Pons (tissue), 1 donor: ENCODE measurements at regions not wholly inside any gene's neighbourhood (a gene's known extent, or its start where the extent isn't known, plus 50 kb on each side); places are given as distances from the start of the nearest gene placed in this dataset.

ENCODE experiments used
- DNase-seq: peaks from one replicate; pipeline ENCODE4 v3.0.0-alpha.2; 2016; ENCODE audit warnings: low spot score

DNA sequence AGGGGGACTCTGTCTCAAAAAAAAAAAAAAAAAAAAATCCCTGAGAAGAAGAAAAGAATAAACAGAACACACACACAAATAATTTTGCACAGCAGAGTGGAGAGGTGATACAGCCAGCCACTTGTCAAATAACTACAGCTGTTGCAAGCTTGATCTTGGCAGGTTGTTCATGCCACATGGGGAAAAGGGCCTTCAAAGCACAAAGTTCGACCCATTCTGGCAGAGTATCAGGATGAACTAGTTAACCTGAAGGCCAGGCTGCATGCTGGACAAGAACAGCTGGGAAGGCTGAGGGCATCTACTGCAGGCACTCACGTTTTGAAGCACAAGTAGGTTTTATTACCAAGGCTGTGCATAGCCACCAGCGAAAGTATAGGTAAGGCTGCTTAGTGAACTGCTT lies 104.1 kb downstream of the KCTD15 start:
- DNase-seq, result no peak

DNA sequence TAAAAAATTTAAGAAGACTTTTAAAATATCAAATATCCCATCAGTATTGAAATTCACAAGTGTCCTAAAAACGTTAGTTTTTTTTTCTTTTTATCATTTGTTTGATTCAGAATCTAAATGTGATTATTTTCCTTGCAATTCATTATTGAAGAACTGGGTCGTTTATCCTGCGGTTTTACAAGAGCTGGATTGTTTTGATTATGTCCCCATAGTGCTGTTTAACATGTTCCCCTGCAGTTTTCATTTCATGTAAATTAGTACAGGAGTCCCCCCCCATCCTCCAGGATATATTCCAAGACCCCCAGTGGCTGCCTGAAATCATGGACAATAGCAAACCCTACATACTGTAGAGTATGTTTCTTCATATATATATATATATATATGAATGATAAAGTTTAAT lies 105.7 kb downstream of the KCTD15 start:
- DNase-seq, result no peak

DNA sequence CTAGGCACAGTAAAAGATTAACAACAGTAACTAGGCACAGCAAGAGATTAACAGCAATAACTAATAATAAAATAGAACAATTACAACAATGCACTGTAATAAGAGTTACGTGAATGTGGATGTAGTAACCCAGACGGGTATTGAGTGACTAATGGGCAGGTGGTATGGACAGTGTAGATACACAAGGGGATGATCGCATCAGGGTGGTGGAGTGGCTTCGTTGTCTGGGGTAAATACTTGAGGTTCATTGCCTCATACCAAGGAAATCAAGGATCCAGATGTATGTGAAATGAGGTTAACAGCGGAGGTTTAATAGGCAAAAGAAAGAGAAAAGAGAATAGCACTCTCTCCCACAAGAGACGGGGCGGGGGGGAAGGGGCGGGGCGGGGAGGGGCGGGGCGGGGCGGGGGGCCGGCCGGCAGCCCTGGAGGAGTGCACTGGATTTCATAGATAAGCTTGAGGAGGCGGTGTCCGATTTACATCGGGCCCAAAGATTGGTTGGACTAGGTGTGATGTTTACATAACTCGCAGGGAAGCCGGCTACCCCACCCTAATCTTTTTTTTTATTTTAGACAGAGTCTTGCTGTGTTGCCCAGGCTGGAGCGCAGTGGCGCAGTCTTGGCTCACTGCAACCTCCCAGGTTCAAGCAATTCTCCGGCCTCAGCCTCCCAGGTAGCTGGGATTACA lies 106.3 kb downstream of the KCTD15 start:
- DNase-seq, result no peak

DNA sequence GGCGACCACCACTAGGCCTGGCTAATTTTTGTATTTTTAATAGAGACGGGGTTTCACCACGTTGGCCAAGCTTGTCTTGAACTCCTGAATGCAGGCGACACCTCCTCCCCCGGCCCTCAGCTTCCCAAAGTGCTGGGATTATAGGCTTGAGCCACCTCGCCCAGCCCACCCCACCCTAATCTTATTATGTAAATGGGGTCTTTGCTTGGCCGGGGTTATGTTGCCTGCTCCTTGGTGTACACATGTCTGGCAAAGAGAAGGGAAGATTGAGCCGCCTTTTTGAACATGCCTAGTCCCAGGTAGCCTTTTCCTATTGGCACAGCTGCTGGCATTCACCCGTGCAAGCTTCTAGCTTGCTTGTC lies 106.8 kb downstream of the KCTD15 start:
- DNase-seq, result no peak

DNA sequence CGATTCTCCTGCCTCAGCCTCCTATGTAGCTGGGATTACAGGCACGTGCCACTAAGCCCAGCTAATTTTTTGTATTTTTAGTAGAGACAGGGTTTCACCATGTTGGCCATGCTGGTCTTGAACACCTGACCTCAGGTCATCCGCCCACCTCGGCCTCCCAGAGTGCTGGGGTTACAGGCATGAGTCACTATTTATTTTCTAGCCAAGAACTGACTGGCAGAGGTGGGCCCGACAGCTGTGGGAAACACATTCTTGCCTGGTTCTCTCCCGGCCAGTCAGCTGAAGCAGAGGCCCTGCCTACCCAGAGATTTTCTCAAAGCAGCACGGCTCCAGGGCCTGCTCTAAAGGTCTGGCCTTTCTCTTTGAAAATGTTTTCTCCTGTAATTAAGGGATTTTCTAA lies 108.0 kb downstream of the KCTD15 start:
- no peak for DNase-seq

DNA sequence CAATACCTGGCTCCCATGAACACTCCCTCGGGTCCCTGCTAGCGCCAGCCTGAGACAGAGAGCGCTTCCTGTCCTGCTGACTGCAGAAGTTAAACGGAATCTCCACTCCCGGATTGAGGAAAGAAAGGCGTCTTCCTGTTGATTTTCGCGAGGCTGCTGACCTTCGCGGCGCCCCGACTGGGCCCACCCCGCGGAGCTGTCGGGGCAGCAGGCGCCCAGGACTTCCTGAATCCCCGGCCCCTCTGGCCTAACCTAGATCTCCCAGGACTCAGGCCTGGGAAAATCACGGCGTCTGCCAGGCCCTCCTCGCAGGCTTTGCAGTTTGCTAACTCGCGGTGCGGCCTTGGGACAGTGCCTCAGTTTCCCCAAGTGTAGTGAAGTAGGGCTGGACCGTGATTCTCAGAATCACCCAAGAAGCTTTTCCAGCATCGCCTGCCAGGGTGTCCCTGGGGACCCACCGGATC lies 108.8 kb downstream of the KCTD15 start:
- no peak for DNase-seq

DNA sequence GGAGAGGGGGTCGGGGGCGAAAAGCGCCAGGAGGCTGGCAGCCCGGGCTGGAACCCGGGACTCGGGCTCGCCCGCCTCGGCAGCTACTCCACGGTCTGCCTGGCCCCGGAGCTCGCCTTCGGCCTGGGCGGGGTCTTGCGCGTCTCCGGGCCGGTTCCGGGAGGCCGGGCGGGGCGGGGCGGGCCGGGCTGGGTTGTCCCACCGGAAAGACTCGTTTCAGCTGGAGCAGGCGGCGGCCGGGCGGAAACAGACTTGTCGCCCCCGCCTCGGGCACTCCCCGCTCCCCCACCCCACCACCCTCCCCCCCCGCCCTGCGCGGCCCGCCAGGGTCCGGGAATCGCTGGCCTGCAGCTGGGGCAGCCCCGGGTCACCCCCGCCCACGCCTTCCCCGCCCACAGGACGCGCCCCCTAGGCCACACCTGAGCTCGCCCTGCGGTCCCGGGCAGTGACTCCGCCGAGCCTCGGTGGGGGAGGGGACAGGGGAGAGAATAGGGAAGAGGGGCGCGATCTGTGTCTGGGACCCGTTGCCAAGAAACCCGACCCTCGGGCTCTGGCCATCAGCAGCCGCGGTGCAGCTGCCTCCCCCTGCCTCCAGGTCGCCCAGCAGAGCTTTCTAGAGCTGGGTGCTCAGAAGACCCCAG lies 109.4 kb downstream of the KCTD15 start:
- no peak for DNase-seq

DNA sequence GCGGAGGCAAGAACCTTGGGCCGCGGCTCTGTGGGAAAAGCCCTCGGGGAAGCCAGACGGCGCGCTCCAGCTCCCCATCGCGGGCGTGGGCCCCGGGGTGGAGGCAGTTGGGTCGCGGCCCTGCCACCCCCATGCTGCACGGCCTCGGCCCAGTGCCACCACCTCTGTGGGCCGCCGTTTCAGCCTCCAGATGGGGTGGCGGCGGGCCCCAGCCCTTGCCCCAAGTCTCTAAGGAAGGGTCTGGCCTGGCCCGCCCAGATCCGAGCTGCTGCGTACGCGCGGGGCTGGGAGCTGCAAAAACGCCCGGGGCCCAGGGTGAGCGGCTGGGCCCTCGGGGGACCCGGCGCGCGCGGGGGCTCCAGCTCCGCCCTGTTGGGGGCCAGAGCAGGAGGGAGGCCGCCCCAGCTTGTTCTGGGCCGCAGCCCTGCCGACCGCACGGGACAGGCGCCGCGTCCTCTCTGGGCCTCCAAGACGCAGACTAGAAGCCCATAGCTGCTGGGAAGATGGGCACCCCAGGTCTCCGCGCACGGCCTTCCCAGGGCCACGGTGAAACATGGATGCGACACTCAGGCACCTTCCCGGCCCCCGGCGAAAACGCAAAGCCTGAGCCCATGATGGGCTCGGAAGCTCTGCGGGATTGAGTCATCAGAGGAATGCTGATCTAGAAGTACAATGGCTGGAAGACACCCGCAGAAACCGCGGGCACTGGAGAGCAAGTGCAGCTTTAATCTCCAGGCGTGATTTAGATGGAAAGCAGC lies 110.1 kb downstream of the KCTD15 start:
- no peak for DNase-seq

DNA sequence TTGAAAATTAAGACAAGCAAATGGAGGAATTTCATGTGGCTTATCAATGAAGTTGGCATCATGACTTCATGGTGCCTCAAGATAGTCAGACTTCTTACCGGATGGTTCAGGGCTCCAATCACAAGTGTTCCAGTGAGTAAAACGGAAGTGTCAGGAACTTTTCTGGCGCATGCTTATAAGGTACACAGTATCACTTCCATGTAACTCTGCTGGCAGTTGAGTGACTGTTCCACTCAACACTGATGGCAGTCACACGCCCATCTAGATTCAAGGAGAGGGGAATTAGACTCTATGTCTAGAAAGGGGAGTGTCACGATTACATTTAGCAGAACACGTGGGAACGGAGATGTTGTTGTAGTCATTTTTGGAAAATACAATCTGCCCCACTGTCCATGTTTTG lies 114.3 kb downstream of the KCTD15 start:
- no peak for DNase-seq

DNA sequence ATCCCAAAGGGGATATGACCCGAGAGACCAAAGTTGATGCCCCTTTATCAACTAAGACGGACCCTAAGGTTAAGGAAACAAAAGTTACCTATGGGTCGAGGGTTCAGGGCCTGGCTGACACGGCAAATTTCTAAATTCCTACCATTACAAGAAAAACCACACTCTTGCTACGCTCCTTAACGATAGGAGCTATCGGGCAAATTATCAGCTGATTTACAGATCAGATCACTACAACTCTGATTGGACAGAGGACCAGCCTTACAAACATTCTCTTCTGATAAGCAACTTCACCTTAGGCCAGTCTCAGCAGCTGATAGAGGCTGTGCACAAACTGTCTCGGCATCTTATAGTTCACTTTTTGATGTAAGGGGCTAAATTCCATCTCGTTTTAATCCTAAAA lies 117.9 kb downstream of the KCTD15 start:
- DNase-seq, result no peak

DNA sequence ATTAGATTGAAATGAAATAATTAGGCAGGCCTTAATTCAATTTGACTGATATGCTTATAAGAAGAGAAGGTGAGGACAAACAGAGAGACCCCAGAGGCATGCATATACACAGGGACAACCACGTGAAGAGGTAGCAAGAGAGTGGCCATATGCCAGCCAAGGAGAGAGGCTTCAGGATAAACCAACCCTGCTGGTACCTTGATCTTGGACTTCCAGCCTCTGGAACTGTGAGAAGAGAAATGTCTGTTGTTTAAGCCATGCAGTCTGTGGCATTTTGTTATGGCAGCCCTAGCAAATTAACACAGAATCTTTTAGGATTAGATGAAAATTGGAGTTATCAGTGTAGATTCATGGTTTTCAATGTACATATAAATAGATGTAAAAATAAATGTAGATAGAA lies 120.1 kb downstream of the KCTD15 start:
- DNase-seq, result no peak

DNA sequence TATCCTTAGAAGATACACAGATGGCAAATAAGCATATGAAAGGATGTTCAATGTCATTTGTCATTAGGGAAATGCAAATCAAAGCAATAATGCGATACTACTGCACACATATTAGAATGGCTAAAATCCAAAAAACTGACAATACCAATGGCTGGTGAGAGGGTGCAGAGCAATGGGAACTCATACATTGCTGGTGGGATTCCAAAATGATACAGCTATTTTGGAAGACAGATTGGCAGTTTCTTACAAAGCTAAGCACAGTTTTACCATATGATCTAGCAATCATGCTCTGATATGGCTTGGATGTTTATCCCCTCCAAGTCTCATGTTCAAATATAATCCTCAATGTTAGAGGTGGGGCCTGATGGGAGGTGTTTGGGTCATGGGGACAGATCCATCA lies 122.6 kb downstream of the KCTD15 start:
- no peak for DNase-seq

DNA sequence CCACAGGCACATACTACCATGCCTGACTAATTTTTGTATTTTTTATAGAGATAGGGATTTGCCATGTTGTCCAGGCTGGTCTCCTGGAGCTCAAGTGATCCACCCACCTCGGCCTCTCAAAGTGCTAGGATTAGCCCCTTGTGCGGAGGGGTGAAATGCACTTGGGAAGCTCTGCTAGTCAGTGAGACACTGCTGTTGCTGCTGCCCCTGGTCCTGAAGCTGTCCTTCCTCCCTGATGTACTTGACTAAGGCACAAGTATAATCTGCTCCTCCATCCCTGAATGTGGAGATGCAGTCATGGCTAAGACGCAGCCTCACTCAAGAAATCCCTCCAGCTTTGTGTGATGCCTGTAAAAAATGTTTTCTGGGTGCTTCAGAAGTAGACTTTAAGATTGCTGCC lies 124.5 kb downstream of the KCTD15 start:
- no peak for DNase-seq

DNA sequence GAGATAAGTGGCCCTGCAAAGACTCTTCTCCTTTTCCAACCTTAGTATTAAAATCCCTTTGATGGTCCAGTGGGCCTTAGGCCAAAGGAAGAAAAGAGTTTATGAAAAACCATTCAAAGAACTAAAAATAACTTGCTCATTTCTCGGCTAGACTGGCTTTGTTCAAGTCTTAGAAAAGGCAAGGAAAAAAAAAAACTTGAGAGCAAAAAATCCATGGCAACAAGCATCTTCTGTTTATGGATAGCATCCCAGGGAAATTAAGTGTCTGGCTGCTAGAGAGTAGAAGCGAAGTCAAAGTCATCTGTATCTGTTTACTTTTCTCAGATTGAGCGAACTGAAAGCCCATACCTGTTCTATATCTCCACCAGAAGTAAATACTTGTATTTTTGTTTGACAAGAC lies 129.6 kb downstream of the KCTD15 start:
- DNase-seq, result no peak

DNA sequence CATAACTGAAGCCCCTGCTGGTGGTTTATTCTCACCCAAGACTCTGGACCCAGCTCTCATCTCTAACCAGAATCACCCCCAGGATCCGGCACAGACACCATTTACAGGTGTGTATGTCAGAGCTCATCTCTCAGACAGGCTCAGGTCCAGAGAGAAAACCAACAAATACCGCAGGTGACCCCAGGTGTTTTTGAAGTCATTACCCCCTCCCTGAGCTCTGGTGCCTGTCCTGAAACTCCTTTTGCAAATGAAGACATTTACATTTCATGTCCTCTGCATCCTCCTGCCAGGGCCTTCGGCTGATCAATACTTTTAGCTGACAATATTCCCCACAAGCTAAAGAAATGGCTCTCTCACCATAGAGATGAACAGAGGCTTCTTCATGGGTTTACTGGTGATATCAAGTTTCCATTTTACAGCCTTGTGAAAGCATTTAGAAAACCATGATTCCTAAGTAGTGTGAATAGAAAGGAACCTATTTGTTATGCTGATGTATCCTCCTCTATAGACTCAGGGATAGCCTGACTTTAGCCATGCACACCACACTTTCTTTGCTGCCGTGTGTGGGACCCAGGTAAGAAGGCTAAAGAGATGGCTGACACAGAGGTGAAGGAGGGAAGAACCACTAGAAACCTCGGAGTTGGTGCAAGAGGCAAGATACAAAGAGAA lies 131.3 kb downstream of the KCTD15 start:
- DNase-seq, result no peak

DNA sequence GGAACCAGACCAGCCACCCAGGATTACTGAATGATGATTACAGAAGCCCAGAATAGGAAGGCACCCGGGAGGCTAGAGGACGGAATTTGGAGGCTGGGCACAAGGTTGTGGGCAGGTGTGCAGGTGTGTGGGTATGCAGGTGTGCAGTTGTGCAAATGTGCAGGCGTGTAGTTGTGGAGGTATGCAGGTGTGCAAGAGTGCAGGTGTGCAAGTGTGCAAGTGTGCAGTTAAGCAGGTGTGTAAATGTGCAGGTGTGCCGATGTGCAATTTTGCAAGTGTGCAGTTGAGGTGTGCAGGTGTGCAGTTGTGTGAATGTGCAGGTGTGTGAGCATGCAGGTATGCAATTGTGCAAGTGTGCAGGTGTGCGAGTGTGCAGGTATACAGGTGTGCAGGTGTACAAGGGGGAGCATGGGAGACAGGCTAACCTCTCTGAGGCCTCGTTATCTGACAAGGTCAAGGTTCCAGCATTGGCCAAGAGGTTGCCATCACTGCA lies 131.8 kb downstream of the KCTD15 start:
- no peak for DNase-seq

DNA sequence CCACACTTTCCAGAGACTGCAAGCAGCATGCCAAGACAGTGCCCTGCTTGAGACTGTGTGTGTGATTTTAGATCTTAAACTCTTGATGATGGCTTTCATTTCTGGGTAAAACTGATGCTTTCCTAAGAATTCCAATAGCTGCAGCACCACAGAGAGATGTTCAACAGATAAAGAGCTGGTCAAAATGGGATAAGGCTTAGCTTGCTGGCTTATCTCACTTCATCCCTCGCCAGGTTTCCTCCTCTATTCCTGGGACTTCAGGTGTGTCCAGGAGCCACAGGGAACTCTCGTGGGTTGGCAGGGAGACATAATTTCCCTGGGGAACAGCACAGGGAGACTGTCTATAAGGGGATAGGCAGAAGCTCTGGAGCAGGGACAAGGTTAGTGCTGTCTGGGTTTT lies 137.3 kb downstream of the KCTD15 start:
- DNase-seq, result no peak

DNA sequence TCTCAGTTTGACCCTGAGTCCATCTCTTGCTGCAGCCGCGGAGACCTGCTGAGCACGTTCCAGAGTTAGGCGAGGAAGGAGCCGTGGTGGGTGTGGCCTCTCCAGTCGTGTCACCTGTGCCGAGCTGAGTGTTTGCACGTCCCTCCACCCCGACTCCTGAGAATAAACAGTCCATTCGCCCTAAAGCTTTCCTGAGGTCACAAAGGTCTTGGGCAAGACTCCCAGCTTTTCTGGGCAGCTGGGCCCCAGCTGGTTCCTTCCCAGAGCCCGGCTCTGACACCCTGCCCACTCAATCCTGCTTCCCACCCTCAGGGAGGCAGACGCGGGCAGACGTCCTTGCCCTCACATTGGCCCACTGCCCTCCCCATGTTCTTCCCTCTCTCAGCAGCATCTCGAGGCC lies 142.2 kb downstream of the KCTD15 start:
- DNase-seq, result no peak

DNA sequence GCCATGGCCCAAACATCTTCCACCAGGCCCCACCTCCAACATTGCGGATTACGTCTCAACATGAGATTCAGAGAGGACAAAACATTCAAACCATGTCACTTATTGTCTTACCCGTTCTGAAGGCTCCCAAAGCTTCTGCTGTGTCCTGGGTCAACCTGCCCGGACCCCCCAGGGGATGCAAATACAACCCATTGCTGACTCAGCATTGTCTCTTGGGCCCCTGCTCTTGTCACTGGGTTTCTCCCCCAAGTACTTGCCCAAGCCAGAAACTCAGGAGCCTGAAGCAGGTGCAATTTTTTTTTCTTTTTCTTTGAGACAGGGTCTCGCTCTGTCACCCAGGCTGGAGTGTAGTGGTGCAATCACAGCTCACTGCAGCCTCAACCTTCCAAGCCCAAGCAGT lies 144.5 kb downstream of the KCTD15 start:
- no peak for DNase-seq

DNA sequence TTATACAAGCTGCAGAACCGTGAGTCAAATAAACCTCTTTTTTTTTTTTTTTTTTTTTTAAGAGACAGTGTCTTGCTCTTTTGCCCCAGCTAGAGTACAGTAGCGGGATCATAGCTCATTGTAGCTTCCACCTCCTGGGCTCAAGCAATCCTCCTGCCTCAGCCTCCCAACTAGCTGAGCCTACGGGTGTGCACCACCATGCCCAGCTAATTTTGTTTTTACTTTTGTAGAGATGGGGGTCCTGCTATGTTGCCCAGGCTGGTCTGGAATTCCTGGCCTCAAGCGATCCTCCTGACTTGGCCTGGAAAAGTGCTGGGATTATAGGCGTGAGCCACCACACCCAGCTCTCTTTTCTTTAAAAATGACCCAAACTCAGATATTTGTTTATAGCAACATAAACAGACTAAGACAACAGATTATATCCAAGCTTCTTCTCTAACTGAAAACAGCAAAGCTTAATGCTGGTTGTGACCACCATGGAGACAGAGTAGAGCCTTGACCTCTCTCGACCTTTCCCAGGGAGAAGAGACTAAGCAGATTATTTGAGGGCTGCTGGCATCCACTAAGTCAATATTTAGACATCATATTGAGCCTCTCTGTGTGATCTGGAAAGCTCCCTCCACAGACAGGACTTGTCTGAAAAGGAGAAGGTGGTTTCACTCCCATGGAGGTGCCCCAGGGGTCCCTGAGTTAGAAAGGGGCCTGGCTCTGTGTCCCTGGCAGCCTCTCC lies 150.0 kb downstream of the KCTD15 start:
- DNase-seq, result no peak

DNA sequence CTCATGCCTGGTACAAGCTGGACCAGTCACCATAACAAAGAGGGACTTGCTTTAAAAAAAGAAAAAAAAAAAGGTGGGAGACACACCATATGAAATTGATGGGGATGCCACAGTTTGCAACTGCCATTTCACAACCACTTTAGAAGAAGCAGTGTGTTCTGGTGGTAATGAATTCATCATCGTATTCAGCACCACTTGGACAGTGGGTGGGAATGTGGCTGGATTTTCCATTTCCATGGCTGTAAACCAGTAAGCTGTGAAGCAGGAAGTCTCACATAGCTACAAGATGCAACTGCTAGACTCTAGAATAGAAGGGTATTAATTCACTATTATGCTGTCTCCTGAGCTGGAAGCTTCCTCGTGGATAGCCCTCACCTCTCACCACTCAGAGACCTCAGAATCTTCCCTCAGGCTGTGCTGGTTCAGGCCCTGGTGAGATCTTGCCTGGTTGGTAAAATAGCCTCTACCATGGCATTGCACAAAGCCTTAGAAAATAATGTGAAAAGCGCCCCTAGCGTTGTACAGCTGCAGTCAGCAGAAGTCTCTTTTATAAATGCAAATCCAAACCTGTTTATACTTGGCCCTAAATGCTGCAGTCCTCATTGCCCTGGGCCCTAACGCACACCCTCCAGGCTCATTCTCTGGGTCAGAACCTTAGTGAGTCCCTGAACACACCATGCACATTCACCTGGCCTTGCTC lies 150.7 kb downstream of the KCTD15 start:
- DNase-seq, result no peak
